Progenitor cell of endocrine pancreas (in vitro differentiated cells): ENCODE measurements at regions not wholly inside any gene's neighbourhood (a gene's known extent, or its start where the extent isn't known, plus 50 kb on each side); places are given as distances from the start of the nearest gene placed in this dataset.

Experiments used
- DNase-seq: peaks from one replicate; pipeline ENCODE4 v3.0.0; 2021; ENCODE audit warnings: low spot score; ENCODE audit not compliant: unreplicated experiment
- H3K27ac Mint-ChIP-seq: 2 replicates; pipeline ENCODE4 v1.8.0; 2021; ENCODE audit warnings: mild to moderate bottlenecking, moderate library complexity, mixed read lengths
- H3K27me3 Mint-ChIP-seq: 2 replicates; pipeline ENCODE4 v1.8.0; 2021; ENCODE audit warnings: mixed read lengths
- H3K36me3 Mint-ChIP-seq: 2 replicates; pipeline ENCODE4 v1.8.0; 2022; ENCODE audit warnings: mixed read lengths; ENCODE audit not compliant: insufficient read depth
- H3K4me1 Mint-ChIP-seq: 2 replicates; pipeline ENCODE4 v1.8.0; 2021; ENCODE audit warnings: low read depth, mixed read lengths
- H3K4me3 Mint-ChIP-seq: 2 replicates; pipeline ENCODE4 v1.8.0; 2021; ENCODE audit warnings: low read depth, mild to moderate bottlenecking, moderate library complexity, mixed read lengths
- H3K9me3 Mint-ChIP-seq: 2 replicates; pipeline ENCODE4 v1.8.0; 2021; ENCODE audit warnings: low read depth, mixed read lengths
- TF ChIP-seq, protein P1 (sequence below): fragments of 200-600 bp; sonication (generic); IDR thresholded peaks from one replicate; pipeline ENCODE4 v1.5.0; 2021; ENCODE audit warnings: antibody characterized with exemption, mild to moderate bottlenecking; ENCODE audit not compliant: unreplicated experiment

DNA sequence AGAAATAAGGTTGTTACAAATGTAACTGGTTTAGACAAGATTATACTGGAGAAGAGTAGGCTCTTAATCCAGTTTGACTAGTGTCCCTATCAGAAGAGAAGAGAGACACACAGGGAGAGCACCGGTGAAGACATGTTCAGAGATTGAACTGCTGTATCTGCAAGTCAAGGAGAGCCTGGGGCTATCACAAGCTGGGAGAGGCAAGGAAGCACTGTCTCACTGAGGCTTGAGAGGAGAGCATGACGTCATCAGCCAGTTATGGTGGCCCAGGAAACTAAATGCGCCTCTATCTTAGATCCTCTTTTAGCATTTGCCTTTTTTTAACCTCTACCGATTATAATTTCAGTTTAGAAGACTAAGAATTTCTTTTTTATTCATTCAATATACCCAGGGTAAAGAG lies 583.4 kb downstream of the TRAM1L1 start:
- DNase-seq = no peak
- Mint-ChIP-seq H3K9me3 (no peaks in the 10 kb centered on the region), H3K36me3 (no peaks in the 10 kb centered on the region), H3K4me3 (no peak overlapping the region), H3K27me3 (no peaks in the 10 kb centered on the region), H3K4me1 (no peaks in the 10 kb centered on the region), H3K27ac (no peak overlapping the region)
- TF ChIP-seq, protein P1, sequence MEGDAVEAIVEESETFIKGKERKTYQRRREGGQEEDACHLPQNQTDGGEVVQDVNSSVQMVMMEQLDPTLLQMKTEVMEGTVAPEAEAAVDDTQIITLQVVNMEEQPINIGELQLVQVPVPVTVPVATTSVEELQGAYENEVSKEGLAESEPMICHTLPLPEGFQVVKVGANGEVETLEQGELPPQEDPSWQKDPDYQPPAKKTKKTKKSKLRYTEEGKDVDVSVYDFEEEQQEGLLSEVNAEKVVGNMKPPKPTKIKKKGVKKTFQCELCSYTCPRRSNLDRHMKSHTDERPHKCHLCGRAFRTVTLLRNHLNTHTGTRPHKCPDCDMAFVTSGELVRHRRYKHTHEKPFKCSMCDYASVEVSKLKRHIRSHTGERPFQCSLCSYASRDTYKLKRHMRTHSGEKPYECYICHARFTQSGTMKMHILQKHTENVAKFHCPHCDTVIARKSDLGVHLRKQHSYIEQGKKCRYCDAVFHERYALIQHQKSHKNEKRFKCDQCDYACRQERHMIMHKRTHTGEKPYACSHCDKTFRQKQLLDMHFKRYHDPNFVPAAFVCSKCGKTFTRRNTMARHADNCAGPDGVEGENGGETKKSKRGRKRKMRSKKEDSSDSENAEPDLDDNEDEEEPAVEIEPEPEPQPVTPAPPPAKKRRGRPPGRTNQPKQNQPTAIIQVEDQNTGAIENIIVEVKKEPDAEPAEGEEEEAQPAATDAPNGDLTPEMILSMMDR = no peak

DNA sequence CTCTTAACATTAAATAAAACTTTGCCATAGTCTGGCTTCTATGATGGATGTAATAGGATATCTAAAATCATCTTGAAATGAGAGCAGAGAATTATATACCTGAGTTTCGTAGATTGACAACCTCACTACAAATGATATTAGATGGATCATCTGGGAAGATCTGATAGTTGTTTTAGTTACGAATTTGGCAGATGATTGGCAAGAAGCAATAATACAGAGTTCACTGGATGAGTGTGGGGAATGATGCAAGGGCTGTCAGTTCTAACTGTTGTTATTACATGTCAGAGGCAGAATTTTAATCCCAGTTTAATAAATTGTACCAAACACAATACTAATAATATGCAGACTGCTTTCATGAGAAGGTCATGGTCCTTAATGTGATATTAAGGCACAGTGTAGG lies 585.2 kb downstream of the TRAM1L1 start:
- TF ChIP-seq, protein P1 = no peak
- Mint-ChIP-seq H3K9me3 (no peaks in the 10 kb centered on the region), H3K36me3 (no peaks in the 10 kb centered on the region), H3K27me3 (no peaks in the 10 kb centered on the region), H3K27ac (no peak overlapping the region), H3K4me1 (no peaks in the 10 kb centered on the region), H3K4me3 (no peak overlapping the region)
- DNase-seq = no peak

DNA sequence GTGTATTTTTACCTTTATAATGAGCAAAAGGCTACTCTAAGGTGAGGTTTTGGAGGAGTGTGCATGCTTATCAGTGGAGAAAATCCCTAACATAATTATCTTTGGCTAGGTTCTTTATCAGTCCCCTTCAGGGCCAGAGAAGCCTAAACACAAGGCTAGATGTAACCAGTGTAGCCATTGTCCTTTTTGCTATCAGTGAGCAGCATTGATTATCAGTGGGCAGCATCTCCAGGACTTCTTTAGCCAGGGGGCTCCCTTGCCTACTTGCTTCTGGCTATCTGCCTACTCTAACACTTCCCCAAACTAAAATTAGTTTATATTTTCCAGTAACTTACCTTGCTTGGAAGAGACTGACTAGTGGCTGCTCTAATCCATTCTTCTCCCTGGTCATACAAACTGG lies 595.6 kb downstream of the TRAM1L1 start:
- Mint-ChIP-seq H3K4me1 (no peaks in the 10 kb centered on the region), H3K4me3 (no peak overlapping the region), H3K9me3 (peaks cover 3% of the 10 kb centered on the region), H3K36me3 (no peaks in the 10 kb centered on the region), H3K27me3 (no peaks in the 10 kb centered on the region), H3K27ac (peak overlapping the region; percentile 29)
- DNase-seq = no peak
- TF ChIP-seq, protein P1 = no peak

DNA sequence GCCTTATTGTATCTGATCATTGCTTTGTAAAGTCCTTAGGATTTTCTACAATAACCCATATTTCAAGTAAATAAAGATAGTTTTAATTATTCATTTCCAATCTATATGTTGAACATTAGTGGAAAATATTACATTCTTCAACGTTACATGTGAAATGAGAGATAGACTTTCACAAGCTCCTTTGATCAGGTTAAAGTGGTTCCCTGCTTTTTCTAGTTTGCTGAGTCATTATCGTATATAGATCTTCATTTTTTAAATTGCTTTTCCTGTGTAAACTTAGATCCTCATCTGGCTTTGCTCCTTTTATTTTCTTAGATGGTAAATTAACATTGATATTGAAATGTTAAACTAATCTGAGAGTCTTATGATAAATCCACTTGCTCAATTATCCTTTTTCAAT lies 599.0 kb downstream of the TRAM1L1 start:
- no peaks in the 10 kb centered on the region for H3K36me3 Mint-ChIP-seq
- H3K4me3 Mint-ChIP-seq = no peak overlapping the region
- H3K27me3 Mint-ChIP-seq = no peaks in the 10 kb centered on the region
- H3K9me3 Mint-ChIP-seq = peaks cover 3% of the 10 kb centered on the region
- DNase-seq = no peak
- no peaks in the 10 kb centered on the region for H3K4me1 Mint-ChIP-seq
- no peak overlapping the region for H3K27ac Mint-ChIP-seq
- TF ChIP-seq, protein P1 = no peak

DNA sequence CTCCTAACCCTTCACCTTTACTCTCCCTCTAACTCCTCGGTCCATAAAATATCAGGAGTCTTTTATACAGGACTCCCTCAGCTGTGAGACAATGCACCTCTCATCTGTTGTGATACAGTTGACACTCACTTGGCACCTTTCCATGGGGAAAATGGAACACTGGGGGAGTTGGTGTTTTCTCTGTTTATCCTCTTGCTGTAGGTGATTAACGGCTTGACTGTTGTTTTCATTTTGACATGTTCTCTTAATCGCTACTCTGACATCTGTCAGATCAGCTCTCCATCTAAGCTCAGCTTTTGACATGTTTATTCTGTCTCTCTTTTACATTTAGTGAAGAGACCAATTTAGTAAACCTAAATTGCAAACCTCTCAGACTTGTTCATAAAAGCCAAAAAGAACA lies 604.8 kb downstream of the TRAM1L1 start:
- TF ChIP-seq, protein P1 = no peak
- H3K4me3 Mint-ChIP-seq = no peak overlapping the region

More for the DNA sequence above, 604.8 kb downstream of the TRAM1L1 start:
- H3K27ac Mint-ChIP-seq = no peak overlapping the region
- no peaks in the 10 kb centered on the region for H3K27me3 Mint-ChIP-seq
- H3K9me3 Mint-ChIP-seq = no peaks in the 10 kb centered on the region
- no peaks in the 10 kb centered on the region for H3K36me3 Mint-ChIP-seq
- H3K4me1 Mint-ChIP-seq = no peaks in the 10 kb centered on the region
- no peak for DNase-seq
